ENCODE measurements at regions not wholly inside any gene's neighbourhood (a gene's known extent, or its start where the extent isn't known, plus 50 kb on each side); places are given as distances from the start of the nearest gene placed in this dataset.

DNA sequence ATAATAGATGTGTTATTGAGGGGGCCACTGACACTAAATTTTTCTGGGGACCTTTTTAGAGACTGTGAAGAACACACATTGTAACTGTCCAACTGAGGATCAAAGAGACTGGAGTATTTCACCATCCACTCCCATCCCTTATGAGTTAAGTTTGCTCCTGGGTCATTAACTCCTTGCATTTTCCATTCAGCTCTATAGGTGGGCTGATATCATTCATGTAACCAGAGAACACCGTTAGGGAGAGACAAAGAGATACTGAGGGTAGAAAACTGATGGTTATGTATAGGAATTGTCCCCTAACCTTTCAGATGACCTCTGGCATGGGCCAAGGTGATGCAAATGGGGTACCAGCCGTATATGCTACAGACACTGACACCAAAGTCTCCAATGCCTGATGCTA is 142.4 kb upstream of the TLR4 start (continued):
- TF ChIP-seq, protein P1, sequence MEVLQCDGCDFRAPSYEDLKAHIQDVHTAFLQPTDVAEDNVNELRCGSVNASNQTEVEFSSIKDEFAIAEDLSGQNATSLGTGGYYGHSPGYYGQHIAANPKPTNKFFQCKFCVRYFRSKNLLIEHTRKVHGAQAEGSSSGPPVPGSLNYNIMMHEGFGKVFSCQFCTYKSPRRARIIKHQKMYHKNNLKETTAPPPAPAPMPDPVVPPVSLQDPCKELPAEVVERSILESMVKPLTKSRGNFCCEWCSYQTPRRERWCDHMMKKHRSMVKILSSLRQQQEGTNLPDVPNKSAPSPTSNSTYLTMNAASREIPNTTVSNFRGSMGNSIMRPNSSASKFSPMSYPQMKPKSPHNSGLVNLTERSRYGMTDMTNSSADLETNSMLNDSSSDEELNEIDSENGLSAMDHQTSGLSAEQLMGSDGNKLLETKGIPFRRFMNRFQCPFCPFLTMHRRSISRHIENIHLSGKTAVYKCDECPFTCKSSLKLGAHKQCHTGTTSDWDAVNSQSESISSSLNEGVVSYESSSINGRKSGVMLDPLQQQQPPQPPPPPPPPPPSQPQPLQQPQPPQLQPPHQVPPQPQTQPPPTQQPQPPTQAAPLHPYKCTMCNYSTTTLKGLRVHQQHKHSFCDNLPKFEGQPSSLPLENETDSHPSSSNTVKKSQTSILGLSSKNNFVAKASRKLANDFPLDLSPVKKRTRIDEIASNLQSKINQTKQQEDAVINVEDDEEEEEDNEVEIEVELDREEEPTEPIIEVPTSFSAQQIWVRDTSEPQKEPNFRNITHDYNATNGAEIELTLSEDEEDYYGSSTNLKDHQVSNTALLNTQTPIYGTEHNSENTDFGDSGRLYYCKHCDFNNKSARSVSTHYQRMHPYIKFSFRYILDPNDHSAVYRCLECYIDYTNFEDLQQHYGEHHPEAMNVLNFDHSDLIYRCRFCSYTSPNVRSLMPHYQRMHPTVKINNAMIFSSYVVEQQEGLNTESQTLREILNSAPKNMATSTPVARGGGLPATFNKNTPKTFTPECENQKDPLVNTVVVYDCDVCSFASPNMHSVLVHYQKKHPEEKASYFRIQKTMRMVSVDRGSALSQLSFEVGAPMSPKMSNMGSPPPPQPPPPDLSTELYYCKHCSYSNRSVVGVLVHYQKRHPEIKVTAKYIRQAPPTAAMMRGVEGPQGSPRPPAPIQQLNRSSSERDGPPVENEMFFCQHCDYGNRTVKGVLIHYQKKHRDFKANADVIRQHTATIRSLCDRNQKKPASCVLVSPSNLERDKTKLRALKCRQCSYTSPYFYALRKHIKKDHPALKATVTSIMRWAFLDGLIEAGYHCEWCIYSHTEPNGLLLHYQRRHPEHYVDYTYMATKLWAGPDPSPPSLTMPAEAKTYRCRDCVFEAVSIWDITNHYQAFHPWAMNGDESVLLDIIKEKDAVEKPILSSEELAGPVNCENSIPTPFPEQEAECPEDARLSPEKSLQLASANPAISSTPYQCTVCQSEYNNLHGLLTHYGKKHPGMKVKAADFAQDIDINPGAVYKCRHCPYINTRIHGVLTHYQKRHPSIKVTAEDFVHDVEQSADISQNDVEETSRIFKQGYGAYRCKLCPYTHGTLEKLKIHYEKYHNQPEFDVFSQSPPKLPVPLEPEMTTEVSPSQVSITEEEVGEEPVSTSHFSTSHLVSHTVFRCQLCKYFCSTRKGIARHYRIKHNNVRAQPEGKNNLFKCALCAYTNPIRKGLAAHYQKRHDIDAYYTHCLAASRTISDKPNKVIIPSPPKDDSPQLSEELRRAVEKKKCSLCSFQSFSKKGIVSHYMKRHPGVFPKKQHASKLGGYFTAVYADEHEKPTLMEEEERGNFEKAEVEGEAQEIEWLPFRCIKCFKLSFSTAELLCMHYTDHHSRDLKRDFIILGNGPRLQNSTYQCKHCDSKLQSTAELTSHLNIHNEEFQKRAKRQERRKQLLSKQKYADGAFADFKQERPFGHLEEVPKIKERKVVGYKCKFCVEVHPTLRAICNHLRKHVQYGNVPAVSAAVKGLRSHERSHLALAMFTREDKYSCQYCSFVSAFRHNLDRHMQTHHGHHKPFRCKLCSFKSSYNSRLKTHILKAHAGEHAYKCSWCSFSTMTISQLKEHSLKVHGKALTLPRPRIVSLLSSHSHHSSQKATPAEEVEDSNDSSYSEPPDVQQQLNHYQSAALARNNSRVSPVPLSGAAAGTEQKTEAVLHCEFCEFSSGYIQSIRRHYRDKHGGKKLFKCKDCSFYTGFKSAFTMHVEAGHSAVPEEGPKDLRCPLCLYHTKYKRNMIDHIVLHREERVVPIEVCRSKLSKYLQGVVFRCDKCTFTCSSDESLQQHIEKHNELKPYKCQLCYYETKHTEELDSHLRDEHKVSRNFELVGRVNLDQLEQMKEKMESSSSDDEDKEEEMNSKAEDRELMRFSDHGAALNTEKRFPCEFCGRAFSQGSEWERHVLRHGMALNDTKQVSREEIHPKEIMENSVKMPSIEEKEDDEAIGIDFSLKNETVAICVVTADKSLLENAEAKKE (CRISPR knock-in tag; IDR thresholded peaks at IDR 0.05) = no peak
- no peak for TF ChIP-seq ZNF331 (CRISPR knock-in tag; IDR thresholded peaks at IDR 0.05; ENCODE audit: low read depth)
- TF ChIP-seq NANOG (IDR thresholded peaks at IDR 0.05; ENCODE audit: borderline replicate concordance) = no peak
- TF ChIP-seq ETS1 (IDR thresholded peaks at IDR 0.05) = no peak
- TF ChIP-seq, protein P2, sequence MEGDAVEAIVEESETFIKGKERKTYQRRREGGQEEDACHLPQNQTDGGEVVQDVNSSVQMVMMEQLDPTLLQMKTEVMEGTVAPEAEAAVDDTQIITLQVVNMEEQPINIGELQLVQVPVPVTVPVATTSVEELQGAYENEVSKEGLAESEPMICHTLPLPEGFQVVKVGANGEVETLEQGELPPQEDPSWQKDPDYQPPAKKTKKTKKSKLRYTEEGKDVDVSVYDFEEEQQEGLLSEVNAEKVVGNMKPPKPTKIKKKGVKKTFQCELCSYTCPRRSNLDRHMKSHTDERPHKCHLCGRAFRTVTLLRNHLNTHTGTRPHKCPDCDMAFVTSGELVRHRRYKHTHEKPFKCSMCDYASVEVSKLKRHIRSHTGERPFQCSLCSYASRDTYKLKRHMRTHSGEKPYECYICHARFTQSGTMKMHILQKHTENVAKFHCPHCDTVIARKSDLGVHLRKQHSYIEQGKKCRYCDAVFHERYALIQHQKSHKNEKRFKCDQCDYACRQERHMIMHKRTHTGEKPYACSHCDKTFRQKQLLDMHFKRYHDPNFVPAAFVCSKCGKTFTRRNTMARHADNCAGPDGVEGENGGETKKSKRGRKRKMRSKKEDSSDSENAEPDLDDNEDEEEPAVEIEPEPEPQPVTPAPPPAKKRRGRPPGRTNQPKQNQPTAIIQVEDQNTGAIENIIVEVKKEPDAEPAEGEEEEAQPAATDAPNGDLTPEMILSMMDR (conservative IDR thresholded peaks at IDR 0.05; ENCODE audit: low read depth in 2 of 2) = no peak
- no peak for TF ChIP-seq EZH2phosphoT487 (IDR thresholded peaks at IDR 0.05; ENCODE audit: unreplicated experiment)
